Gastrocnemius medialis (tissue), 4 donors: ENCODE measurements at regions not wholly inside any gene's neighbourhood (a gene's known extent, or its start where the extent isn't known, plus 50 kb on each side); places are given as distances from the start of the nearest gene placed in this dataset.
A peak's percentile ranks its signal among the peaks of the same experiment; 100 is the strongest.

Experiments used
- ATAC-seq, 2 donors: fragments of 150-250 bp; one replicate each; pipeline ENCODE4 v1.9.1; 2016
- DNase-seq, 2 donors: peaks; one replicate each; pipeline ENCODE4 v3.0.0-alpha.2; 2019
- H3K27ac ChIP-seq, 4 donors: fragments of 200-600 bp; sonication (generic); 1 replicate in 1 of 4; 2 replicates in 3 of 4; pipeline ENCODE4 v1.5.1; 2016 to 2018; ENCODE audit warnings: mild to moderate bottlenecking in 2 of 4, moderate library complexity in 1 of 4
- H3K27me3 ChIP-seq, 3 donors: fragments of 200-600 bp; sonication (generic) in 2 of 3; 1 replicate in 1 of 3; 2 replicates in 2 of 3; pipeline versions ENCODE4 v1.5.1 to v1.6.0; 2016 to 2019; ENCODE audit warnings: mild to moderate bottlenecking in 1 of 3, moderate library complexity in 1 of 3
- H3K36me3 ChIP-seq, 2 donors: fragments of 200-600 bp; sonication (generic) in 1 of 2; one replicate each; pipeline ENCODE4 v1.5.1; 2017 to 2018
- H3K4me1 ChIP-seq, 2 donors: fragments of 200-600 bp; sonication (generic) in 1 of 2; one replicate each; pipeline ENCODE4 v1.5.1; 2016 to 2017; ENCODE audit warnings: mild to moderate bottlenecking in 2 of 2
- H3K4me3 ChIP-seq, 4 donors: fragments of 200-600 bp; sonication (generic) in 3 of 4; 1 replicate in 1 of 4; 2 replicates in 3 of 4; pipeline ENCODE4 v1.5.1; 2016 to 2019; ENCODE audit warnings: mild to moderate bottlenecking in 2 of 4
- H3K9me3 ChIP-seq, 3 donors: fragments of 200-600 bp; sonication (generic) in 2 of 3; 1 replicate in 1 of 3; 2 replicates in 2 of 3; pipeline ENCODE4 v1.5.1; 2016 to 2019
- POLR2A ChIP-seq, 2 donors: fragments of 450-650 bp; IDR thresholded peaks; one replicate each; pipeline ENCODE4 v1.6.1; 2017; ENCODE audit warnings: antibody characterized with exemption in 2 of 2, mild to moderate bottlenecking in 2 of 2, moderate library complexity in 2 of 2
- in situ Hi-C, 4 donors: fragments of 200-750 bp; cut with MboI; loops; one replicate each; pipeline versions ENCODE4 v1.15.0 to v1.8.0; 2017; ENCODE audit warnings: low sequenced_read_pairs in 4 of 4
- intact Hi-C: fragments of 100-400 bp; cut with DNase I; formaldehyde crosslinking; loops from one replicate; pipeline ENCODE4 v1.15.1; 2023; ENCODE audit warnings: low total_unique reads
- TF ChIP-seq, protein P1 (sequence below), 5 experiments: fragments of 450-650 bp in 3 of 5; fragments of 200-600 bp in 2 of 5; sonication (generic) in 2 of 5; IDR thresholded peaks in 4 of 5; conservative IDR thresholded peaks in 1 of 5; 1 replicate in 4 of 5; 2 replicates in 1 of 5; pipeline ENCODE4 v1.5.1; 2016 to 2019; ENCODE audit warnings: antibody characterized with exemption in 5 of 5, mild to moderate bottlenecking in 3 of 5, moderate library complexity in 3 of 5

DNA sequence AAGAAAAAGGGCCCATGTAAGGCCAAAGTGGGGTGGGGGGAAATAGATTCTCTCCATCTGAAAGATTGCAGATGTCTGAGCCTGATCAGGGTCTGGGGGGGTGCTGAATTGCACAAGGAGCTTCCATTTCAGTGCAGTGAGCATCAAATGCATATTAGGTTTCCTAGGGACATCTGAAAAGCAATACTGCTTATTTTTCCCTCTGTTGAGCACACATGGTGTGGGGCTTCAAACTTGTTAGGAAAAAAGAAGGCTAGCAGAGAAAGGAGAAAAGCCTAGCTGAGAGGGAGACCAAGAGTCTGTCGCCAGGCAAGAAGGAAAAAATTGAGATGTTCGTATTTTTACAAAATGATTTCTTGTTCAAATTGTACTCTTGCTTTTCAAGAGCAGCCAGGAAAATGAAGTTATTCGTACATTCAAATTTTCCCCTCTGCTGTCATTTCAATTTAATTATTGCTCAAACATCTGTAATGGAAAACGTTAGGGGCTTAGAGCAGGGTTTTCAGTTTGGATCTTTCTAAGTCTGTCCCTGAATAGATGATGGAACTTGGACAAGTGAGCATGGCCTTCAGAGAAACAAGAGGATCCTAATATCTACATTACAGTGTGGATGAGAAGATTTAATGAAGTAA is 191.9 kb upstream of the GAS1 start:
- H3K27ac ChIP-seq, result no peak overlapping the region
- in situ Hi-C loops (no loop called here), intact Hi-C loops (no loop called here)
- ATAC-seq, result no peak
- H3K36me3 ChIP-seq, result no peaks in the 10 kb centered on the region
- no peak for DNase-seq
- H3K4me3 ChIP-seq, result no peak overlapping the region
- TF ChIP-seq POLR2A (IDR thresholded peaks at IDR 0.05), result no peak
- TF ChIP-seq, protein P1, sequence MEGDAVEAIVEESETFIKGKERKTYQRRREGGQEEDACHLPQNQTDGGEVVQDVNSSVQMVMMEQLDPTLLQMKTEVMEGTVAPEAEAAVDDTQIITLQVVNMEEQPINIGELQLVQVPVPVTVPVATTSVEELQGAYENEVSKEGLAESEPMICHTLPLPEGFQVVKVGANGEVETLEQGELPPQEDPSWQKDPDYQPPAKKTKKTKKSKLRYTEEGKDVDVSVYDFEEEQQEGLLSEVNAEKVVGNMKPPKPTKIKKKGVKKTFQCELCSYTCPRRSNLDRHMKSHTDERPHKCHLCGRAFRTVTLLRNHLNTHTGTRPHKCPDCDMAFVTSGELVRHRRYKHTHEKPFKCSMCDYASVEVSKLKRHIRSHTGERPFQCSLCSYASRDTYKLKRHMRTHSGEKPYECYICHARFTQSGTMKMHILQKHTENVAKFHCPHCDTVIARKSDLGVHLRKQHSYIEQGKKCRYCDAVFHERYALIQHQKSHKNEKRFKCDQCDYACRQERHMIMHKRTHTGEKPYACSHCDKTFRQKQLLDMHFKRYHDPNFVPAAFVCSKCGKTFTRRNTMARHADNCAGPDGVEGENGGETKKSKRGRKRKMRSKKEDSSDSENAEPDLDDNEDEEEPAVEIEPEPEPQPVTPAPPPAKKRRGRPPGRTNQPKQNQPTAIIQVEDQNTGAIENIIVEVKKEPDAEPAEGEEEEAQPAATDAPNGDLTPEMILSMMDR (IDR thresholded peaks at IDR 0.05 in 4 of 5, conservative IDR thresholded peaks at IDR 0.05 in 1 of 5), result no peak
- no peaks in the 10 kb centered on the region for H3K9me3 ChIP-seq
- peaks cover 5 to 11% of the 10 kb centered on the region in 2 donors for H3K4me1 ChIP-seq
- H3K27me3 ChIP-seq, result no peaks in the 10 kb centered on the region

DNA sequence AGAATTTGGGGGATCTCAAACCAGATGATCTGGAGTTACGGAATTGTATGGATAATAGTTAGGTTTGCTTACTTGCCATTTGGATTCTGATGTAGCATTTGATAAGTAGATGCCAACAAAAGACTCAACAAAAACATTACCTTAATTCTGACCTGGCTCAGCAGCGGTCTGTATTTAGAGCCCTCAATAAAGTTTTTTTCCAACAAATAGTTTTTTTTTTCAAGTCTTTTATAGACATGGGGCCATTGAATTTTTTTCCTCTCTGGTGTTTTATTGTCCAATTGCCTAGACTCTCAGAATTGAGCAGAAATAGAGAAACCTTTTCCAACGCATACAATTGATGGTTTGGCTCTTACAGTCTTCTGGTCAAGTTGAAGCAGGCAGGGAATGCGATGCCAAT is 192.8 kb upstream of the GAS1 start:
- Histone ChIP-seq H3K4me3 (no peak overlapping the region), H3K36me3 (no peaks in the 10 kb centered on the region), H3K27ac (peak overlapping the region; percentile 42 to 58 (median 54)), H3K27me3 (no peaks in the 10 kb centered on the region), H3K9me3 (no peaks in the 10 kb centered on the region), H3K4me1 (peaks cover 5 to 11% of the 10 kb centered on the region in 2 donors)
- in situ Hi-C loops (no loop called here), intact Hi-C loops (loop anchor here (1.0 kb wide), 1 partner anchor 20 kb away; no protein-coding TSS in a partner anchor)
- DNase-seq (no peak), ATAC-seq (peak in 1 of 2 donors; percentile 45)
- TF ChIP-seq, protein P1 (IDR thresholded peaks at IDR 0.05 in 4 of 5, conservative IDR thresholded peaks at IDR 0.05 in 1 of 5), result no peak
- no peak for TF ChIP-seq POLR2A (IDR thresholded peaks at IDR 0.05)

DNA sequence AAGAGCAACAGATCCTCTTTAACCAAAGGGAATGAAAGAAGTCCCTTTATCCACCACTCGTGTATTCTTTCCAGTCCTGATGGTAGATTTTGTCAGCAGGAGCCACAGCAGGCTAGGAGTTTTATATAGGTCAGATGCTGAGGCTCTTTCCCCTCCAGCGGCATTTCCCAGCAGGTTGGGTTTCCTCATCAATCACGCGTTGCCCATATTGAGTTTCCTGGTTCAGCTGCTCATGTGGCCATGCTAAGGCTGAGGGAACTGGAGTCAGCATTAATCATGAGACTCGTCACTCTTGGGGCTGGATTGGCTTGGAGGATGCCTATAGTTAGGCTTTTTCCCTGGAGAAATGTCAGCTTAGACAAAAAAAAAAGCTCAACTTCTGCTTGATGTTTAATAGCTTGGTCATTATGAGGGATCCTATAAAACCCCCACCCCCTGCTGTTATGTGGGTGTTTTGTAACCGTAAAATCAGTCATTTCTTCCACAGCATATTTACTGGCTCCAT is 193.4 kb upstream of the GAS1 start:
- ATAC-seq (peak; percentile 98 to 100), DNase-seq (peak; percentile 66 to 68)
- H3K27ac ChIP-seq, result peak overlapping the region; percentile 42 to 58 (median 56)
- no peak overlapping the region for H3K4me3 ChIP-seq
- no peaks in the 10 kb centered on the region for H3K27me3 ChIP-seq
- no peaks in the 10 kb centered on the region for H3K9me3 ChIP-seq
- in situ Hi-C loops (no loop called here), intact Hi-C loops (loop anchor here (1.0 kb wide), 1 partner anchor 20 kb away; no protein-coding TSS in a partner anchor)
- peaks cover 5 to 11% of the 10 kb centered on the region in 2 donors for H3K4me1 ChIP-seq
- no peak for TF ChIP-seq POLR2A (IDR thresholded peaks at IDR 0.05)
- TF ChIP-seq, protein P1 (IDR thresholded peaks at IDR 0.05 in 4 of 5, conservative IDR thresholded peaks at IDR 0.05 in 1 of 5), result no peak
- no peaks in the 10 kb centered on the region for H3K36me3 ChIP-seq

DNA sequence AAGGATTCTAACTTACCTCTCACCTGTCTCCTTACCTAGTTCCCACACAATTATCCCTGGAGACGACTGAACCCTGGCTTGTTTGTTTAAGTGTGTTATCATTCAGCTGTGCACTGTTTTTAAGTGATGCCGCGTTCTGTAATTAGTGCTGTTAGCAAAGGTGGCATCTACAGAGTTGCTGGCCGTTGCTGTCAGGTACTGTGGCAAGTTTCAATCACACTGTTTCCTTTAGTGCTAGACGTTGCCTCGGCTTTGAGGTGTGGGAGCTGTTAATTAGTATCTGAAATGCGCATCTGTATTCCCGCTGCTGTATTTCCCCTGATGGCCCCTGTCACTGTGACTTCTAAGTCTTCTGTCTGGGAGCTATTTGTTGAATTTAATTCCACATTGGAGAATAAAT is 193.8 kb upstream of the GAS1 start:
- H3K9me3 ChIP-seq, result no peaks in the 10 kb centered on the region
- H3K4me1 ChIP-seq, result peaks cover 5 to 11% of the 10 kb centered on the region in 2 donors
- H3K27me3 ChIP-seq, result no peaks in the 10 kb centered on the region
- no peak for DNase-seq
- intact Hi-C loops (no loop called here), in situ Hi-C loops (no loop called here)
- peak overlapping the region in 3 of 4 donors; percentile 35 to 58 (median 54) for H3K27ac ChIP-seq
- TF ChIP-seq, protein P1 (IDR thresholded peaks at IDR 0.05 in 4 of 5, conservative IDR thresholded peaks at IDR 0.05 in 1 of 5), result no peak
- TF ChIP-seq POLR2A (IDR thresholded peaks at IDR 0.05), result no peak
- H3K4me3 ChIP-seq, result no peak overlapping the region
- ATAC-seq, result no peak
- no peaks in the 10 kb centered on the region for H3K36me3 ChIP-seq
